GM18873 (cell line): ENCODE measurements at regions not wholly inside any gene's neighbourhood (a gene's known extent, or its start where the extent isn't known, plus 50 kb on each side); places are given as distances from the start of the nearest gene placed in this dataset.

Experiments
- ATAC-seq: cut with Tn5 transposase; IDR thresholded peaks from one replicate; pipeline ENCODE4 v1.9.1; 2021; ENCODE audit warnings: mild to moderate bottlenecking, moderate library complexity, moderate number of reproducible peaks; ENCODE audit not compliant: unreplicated experiment, low FRiP score

DNA sequence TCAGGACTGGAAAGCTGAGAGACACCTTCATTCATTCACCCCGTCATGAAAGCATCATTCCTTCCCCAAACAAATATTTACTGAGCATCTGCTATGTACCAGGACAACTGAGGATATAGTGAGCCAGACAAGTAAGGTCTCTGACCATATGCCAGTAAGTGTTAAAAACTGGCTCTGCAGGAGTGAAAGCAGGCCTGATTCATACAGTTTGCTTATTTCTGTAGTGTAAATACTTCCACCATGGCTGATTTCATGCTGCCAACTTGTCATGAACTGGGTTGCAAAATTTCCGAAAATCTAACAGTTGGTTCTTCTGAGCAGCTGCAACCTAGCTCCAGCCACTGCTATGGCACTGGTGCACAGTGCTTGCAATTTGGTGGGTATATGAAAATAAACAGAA is 68.1 kb downstream of the YIPF5 start:
- no peak for ATAC-seq

DNA sequence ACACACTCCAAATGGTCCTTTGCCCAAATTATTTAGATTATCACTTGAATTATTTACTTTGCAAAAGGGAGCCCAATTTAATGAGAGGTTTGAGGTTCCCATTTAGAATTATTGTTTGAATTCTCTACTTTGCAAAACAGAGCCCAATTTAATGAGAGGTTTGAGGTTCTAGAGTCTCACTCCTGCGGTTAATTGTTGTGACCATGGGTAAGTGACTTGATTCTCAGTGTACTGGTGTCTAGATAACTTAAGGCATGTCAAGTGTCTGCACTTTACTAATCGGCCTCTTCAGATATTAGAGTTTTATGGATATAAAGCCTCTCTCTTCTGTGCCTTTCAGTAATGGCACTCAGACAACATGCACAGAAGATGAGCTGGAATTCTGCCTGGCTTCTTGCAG is 67.5 kb downstream of the YIPF5 start:
- no peak for ATAC-seq

DNA sequence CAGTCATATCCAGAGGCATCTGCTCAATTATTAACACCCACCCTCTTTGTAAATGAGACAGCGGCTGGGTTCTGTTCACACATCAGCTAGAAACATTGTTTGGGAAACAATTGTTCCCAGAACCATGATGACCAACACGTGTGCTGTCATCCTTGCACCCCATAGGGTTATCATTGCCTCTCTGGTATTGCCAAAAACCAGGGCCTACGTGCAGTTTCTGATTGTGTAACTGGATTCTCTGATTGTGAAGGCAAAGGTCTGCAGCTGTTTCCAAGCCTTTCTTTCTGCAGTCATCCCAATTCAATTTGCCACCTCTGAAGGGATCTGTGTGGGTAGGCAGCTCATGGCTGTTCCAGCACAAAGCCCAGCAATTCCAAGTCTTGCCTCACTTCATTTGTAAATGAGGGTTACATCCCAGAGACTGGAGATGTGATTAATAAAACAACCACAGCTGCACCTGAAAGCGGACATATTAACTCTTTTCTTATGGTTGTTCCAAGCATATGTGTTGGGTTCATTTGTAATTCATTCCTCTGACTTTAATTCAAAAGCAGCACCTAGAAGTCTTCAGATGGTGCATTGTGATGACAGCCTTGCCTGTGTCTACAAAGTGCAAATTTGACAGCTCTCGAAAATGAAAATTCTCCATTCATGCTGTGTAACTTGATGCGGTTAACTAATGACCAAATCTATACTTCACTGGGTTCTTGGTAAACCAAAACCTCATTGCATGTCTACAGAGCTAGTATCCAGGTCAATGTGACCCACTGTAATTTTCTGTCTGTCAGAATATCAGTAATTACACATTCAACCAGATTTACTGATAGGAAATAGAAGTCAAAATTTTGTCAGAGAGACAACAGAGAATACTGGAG is 66.6 kb downstream of the YIPF5 start:
- ATAC-seq = no peak

DNA sequence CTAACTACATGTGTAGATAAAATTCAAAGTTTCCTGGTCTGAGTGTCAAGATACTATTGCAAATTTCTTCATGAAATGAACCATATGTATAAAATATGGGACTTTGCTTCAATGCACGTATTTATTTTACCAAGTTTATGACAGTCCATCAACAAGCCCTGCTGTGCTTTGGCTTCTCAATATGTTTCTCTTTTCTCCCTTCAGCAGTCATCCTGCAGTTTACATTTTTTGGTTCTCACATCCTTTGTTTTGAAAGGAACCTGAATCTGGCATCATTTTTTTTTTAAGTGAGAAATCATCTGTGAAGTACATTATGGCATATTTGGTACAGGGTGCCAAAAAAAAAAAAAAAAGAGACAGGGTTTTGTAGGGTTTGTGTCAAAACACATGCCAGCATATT is 65.1 kb downstream of the YIPF5 start:
- no peak for ATAC-seq

DNA sequence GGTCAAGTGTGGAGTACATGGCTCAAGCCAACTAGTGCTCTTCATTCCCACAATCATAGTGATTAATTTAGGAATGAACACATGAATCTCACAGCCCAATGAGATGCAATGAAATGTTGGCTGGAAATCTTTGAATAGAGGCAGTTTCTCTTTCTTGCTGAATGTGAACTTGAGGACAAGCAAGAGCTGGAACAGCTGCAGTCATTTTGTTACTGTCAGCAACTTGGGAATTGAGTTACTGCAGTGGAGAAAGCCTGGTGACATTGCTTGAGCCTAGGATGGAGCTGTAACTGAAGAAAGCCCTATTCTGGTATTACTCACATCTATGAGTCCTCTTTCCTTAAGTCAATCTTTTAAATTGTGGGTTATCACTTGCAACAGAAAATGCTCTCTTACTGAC is 62.3 kb downstream of the YIPF5 start:
- no peak for ATAC-seq
